Fibroblast of the aortic adventitia (primary cell): ENCODE measurements at regions not wholly inside any gene's neighbourhood (a gene's known extent, or its start where the extent isn't known, plus 50 kb on each side); places are given as distances from the start of the nearest gene placed in this dataset.

Experiments
- DNase-seq: peaks from one replicate; pipeline ENCODE4 v3.0.0-alpha.2; 2010; ENCODE audit warnings: low read depth
- H3K4me3 ChIP-seq: 2 replicates; pipeline ENCODE4 v1.5.1; 2011; ENCODE audit warnings: low read depth, mild to moderate bottlenecking, control low read depth, low read length, moderate library complexity
- CTCF ChIP-seq: IDR thresholded peaks from 2 replicates; pipeline ENCODE4 v1.5.1; 2011; ENCODE audit warnings: mild to moderate bottlenecking, low read length, control low read depth, inconsistent platforms; ENCODE audit not compliant: insufficient read depth

- no peak overlapping the region for H3K4me3 ChIP-seq
Observed at GRCh38 chr6:168888102-168888501, 365.5 kb downstream of the THBS2 start.

DNA sequence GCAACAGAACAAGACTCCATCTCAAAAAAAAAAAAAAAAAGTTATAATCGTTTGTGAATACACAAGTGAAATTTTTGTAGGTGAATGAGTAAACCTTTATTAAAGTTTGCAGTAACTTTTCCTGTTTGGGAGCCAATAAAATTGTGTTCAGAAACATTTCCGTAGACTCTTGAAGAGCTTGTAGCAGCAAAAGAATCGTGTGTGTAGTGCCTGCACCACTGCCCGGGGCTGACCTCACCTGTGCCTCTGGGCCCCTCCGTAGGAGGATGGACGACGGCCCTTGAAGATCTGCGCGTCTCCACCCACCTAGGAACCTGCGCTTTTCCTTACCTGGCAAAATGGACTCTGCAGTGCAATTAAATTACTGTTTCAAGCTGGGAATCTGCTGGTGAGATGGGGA is 366.0 kb downstream of the THBS2 start:
- TF ChIP-seq CTCF: no peak
- no peak overlapping the region for H3K4me3 ChIP-seq
- no peak for DNase-seq

More at GRCh38 chr6:168888102-168888501, 365.5 kb downstream of the THBS2 start:
- TF ChIP-seq CTCF: no peak
- DNase-seq: no peak

DNA sequence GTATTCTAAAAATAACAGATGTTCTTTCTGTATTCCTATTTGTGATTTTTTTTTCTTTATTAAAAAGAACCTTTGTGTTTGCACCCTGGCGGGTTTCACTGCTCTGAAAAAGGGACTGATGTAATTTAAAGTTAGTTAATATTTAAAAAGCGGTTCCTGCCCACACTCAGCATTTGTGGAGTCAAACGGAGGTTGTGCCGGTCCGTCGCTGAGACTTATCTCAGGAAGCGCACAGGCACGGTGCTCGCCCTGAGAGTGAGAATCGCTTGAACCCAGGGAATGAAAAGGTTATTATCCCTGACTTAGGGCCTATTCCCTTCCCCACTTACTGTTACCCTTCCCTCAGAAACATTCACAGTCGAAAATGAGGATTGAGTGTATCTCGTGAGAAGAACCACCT is 366.7 kb downstream of the THBS2 start:
- DNase-seq: no peak

DNA sequence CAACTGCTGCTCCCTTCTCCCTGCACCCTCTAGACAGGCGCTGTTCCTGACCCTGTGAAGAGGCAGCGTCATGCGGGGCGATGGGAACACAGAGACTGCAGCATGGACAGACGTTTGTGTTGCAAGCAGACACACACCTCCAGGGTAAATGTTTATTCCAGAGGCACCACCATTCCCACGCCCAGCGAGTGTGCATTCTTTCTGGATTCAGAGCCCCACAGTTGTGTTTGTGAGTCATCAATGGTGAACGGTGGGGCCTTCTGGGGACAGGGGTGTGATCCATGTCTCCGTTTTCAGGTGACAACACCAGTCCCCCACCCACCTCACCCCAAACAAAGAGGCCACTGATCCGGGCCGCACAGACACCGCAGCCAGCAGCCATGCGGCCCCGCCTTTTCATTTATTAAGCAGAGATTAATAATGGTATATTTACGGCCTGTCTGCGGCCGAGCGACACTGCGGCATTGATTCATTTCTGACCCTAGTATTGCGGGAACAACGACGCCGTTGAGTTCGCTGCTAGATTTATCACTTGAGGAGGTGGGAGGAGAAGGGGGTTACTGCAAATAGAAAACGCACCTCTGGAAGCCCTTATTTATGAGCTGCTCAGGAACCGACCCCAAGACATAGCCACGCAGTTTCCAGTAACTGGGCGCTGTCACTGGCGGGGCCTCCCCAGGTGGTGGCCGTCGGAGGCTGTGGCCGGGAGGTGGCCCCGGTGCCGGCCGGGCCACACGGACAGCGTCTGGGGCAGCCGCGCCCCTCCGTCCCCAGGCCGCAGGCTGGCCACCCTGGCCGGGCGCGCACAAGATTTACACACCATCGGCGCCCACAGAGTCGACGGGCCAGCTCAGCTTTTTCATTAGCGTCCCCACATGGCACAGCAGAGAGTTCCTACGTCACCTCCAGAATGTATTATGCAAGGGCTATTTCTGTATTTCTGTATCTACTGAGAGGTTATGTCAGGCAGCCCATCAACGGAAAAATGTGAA is 367.6 kb downstream of the THBS2 start:
- DNase-seq: no peak
- no peak overlapping the region for H3K4me3 ChIP-seq
- no peak for TF ChIP-seq CTCF

More for the DNA sequence above, 366.7 kb downstream of the THBS2 start:
- H3K4me3 ChIP-seq: no peak overlapping the region
- TF ChIP-seq CTCF: no peak

- H3K4me3 ChIP-seq: no peak overlapping the region
- TF ChIP-seq CTCF: no peak
- no peak for DNase-seq
Observed at GRCh38 chr6:168885196-168885595, 368.4 kb downstream of the THBS2 start.

GRCh38 chr6:168884646-168885086 is 369.0 kb downstream of the THBS2 start:
- peak; percentile 78 for TF ChIP-seq CTCF
- DNase-seq: peak; percentile 58
- H3K4me3 ChIP-seq: peak overlapping the region; percentile 42
